Endodermal cell (in vitro differentiated cells): ENCODE measurements at regions not wholly inside any gene's neighbourhood (a gene's known extent, or its start where the extent isn't known, plus 50 kb on each side); places are given as distances from the start of the nearest gene placed in this dataset.
"Not testable (repeated sequence)": the region's sequence is repeated elsewhere in the genome, so short reads cannot be mapped to it uniquely, and the experiment has no call there.

Experiments
- DNase-seq: peaks from one replicate; pipeline ENCODE4 v3.0.0-alpha.2; 2017
- H3K27ac ChIP-seq: 2 replicates; pipeline ENCODE4 v1.5.1; 2013; ENCODE audit warnings: mild to moderate bottlenecking, low read depth, low read length, moderate library complexity
- H3K27me3 ChIP-seq: 2 replicates; pipeline ENCODE4 v1.6.1; 2013; ENCODE audit warnings: mild to moderate bottlenecking, low read length, moderate library complexity; ENCODE audit not compliant: insufficient read depth, control insufficient read depth, poor library complexity, severe bottlenecking
- H3K36me3 ChIP-seq: 2 replicates; pipeline ENCODE4 v1.7.0; 2013; ENCODE audit warnings: mild to moderate bottlenecking, low read length, moderate library complexity; ENCODE audit not compliant: control insufficient read depth, insufficient read depth
- H3K4me1 ChIP-seq: one replicate; pipeline ENCODE4 v1.7.0; 2013; ENCODE audit warnings: low read length; ENCODE audit not compliant: control insufficient read depth, insufficient read depth
- H3K4me3 ChIP-seq: 2 replicates; pipeline ENCODE4 v1.5.1; 2013; ENCODE audit warnings: mild to moderate bottlenecking, low read length, moderate library complexity
- H3K9ac ChIP-seq: 2 replicates; pipeline ENCODE4 v1.6.1; 2013; ENCODE audit warnings: mild to moderate bottlenecking, low read length, moderate library complexity; ENCODE audit not compliant: poor library complexity, severe bottlenecking; ENCODE audit errors: extremely low read depth
- H3K9me3 ChIP-seq: 2 replicates; pipeline ENCODE4 v1.6.1; 2013; ENCODE audit warnings: mild to moderate bottlenecking, low read length, moderate library complexity; ENCODE audit not compliant: control insufficient read depth
- H3K27ac Mint-ChIP-seq: 2 replicates; pipeline ENCODE4 v1.8.0; 2020; ENCODE audit warnings: mixed read lengths
- H3K27me3 Mint-ChIP-seq: 2 replicates; pipeline ENCODE4 v1.8.0; 2021; ENCODE audit warnings: mild to moderate bottlenecking, mixed read lengths; ENCODE audit not compliant: insufficient read depth
- H3K36me3 Mint-ChIP-seq: 2 replicates; pipeline ENCODE4 v1.8.0; 2020; ENCODE audit warnings: low read depth, mixed read lengths
- H3K4me1 Mint-ChIP-seq: 2 replicates; pipeline ENCODE4 v1.8.0; 2020; ENCODE audit warnings: mixed read lengths
- H3K4me3 Mint-ChIP-seq: 2 replicates; pipeline ENCODE4 v1.8.0; 2020; ENCODE audit warnings: mild to moderate bottlenecking, moderate library complexity, mixed read lengths
- H3K9me3 Mint-ChIP-seq: 2 replicates; pipeline ENCODE4 v1.8.0; 2020; ENCODE audit warnings: mild to moderate bottlenecking, mixed read lengths
- CTCF ChIP-seq: fragments of 200-600 bp; sonication (generic); conservative IDR thresholded peaks from 2 replicates; pipeline ENCODE4 v1.5.0; 2021; ENCODE audit warnings: antibody characterized with exemption, mild to moderate bottlenecking
- WGBS, 2 experiments: methylation state at CpG; one replicate each; pipeline versions ENCODE4 v1.1.5 to v1.1.7; 2013; ENCODE audit warnings: missing lambda C conversion rate in 2 of 2, mixed read lengths in 1 of 2; ENCODE audit not compliant: insufficient coverage in 1 of 2, insufficient read length in 1 of 2; 5-methylcytosine and 5-hydroxymethylcytosine counted together

GRCh38 chr10:107517811-107518210 is 353.3 kb upstream of the SORCS1 start:
- Histone ChIP-seq H3K9me3 (no peaks in the 10 kb centered on the region), H3K9ac (no peak overlapping the region), H3K27ac (no peak overlapping the region), H3K36me3 (no peaks in the 10 kb centered on the region), H3K27me3 (no peaks in the 10 kb centered on the region), H3K4me1 (peaks cover 11% of the 10 kb centered on the region), H3K4me3 (no peak overlapping the region)
- WGBS, 2 experiments, result 95 to 97% methylated on average over 4 of the region's 4 CpGs
- Mint-ChIP-seq H3K27me3 (no peaks in the 10 kb centered on the region), H3K4me1 (peaks cover 18% of the 10 kb centered on the region), H3K27ac (no peak overlapping the region), H3K36me3 (no peaks in the 10 kb centered on the region), H3K4me3 (no peak overlapping the region), H3K9me3 (no peaks in the 10 kb centered on the region)
- no peak for DNase-seq
- no peak for TF ChIP-seq CTCF

GRCh38 chr10:107516349-107516748 is 351.8 kb upstream of the SORCS1 start:
- Mint-ChIP-seq H3K27ac (no peak overlapping the region), H3K4me3 (no peak overlapping the region)

GRCh38 chr10:107504011-107504410 is 339.5 kb upstream of the SORCS1 start:
- not testable (repeated sequence) for H3K27me3 ChIP-seq, H3K27me3 Mint-ChIP-seq, H3K9ac ChIP-seq, H3K27ac Mint-ChIP-seq, H3K4me3 Mint-ChIP-seq, H3K4me1 ChIP-seq, H3K36me3 ChIP-seq, DNase-seq, H3K4me1 Mint-ChIP-seq, H3K27ac ChIP-seq
- peaks cover 39% of the 10 kb centered on the region for H3K9me3 Mint-ChIP-seq
- WGBS, 2 experiments, result 52% methylated on average over 1 of the region's 1 CpG; no CpG with 5 or more reads in 1 of the 2 experiments
- H3K36me3 Mint-ChIP-seq, result peaks cover 16% of the 10 kb centered on the region
- H3K4me3 ChIP-seq, result peak overlapping the region; percentile 23
- H3K9me3 ChIP-seq, result peaks cover 32% of the 10 kb centered on the region

More at GRCh38 chr10:107516349-107516748, 351.8 kb upstream of the SORCS1 start:
- DNase-seq, result no peak
- Mint-ChIP-seq H3K36me3 (no peaks in the 10 kb centered on the region), H3K27me3 (no peaks in the 10 kb centered on the region), H3K9me3 (no peaks in the 10 kb centered on the region), H3K4me1 (peaks cover 4% of the 10 kb centered on the region)
- Histone ChIP-seq H3K36me3 (no peaks in the 10 kb centered on the region), H3K9me3 (no peaks in the 10 kb centered on the region), H3K4me1 (peaks cover 5% of the 10 kb centered on the region), H3K4me3 (no peak overlapping the region), H3K9ac (no peak overlapping the region), H3K27ac (no peak overlapping the region), H3K27me3 (no peaks in the 10 kb centered on the region)
- no peak for TF ChIP-seq CTCF
- WGBS, 2 experiments, result 87 to 100% methylated on average over 1 to 4 of the region's 4 CpGs
